Stimulated activated CD4-positive, alpha-beta T cell treated with anti-CD3 and anti-CD28 coated beads, TNF-alpha, amount 100 ng/mL, for 1 hour (primary cell): ENCODE measurements at regions not wholly inside any gene's neighbourhood (a gene's known extent, or its start where the extent isn't known, plus 50 kb on each side); places are given as distances from the start of the nearest gene placed in this dataset.

Experiments used
- DNase-seq, 3 donors: peaks; one replicate each; pipeline ENCODE4 v3.0.0-alpha.2; 2020; ENCODE audit warnings: low read depth in 3 of 3, low spot score in 1 of 3

- DNase-seq, result no peak
Measured at GRCh38 chr4:14887842-14888433, 114.3 kb upstream of the CPEB2 start.

- DNase-seq, result no peak
Measured at GRCh38 chr4:14888790-14889572, 113.3 kb upstream of the CPEB2 start.

GRCh38 chr4:14892563-14892962 is 109.7 kb upstream of the CPEB2 start:
- no peak for DNase-seq

GRCh38 chr4:14893713-14894112 is 108.6 kb upstream of the CPEB2 start:
- no peak for DNase-seq

- no peak for DNase-seq
Measured at GRCh38 chr4:14894392-14895292, 107.6 kb upstream of the CPEB2 start.

- DNase-seq, result no peak
Measured at GRCh38 chr4:14896656-14897175, 105.6 kb upstream of the CPEB2 start.

- DNase-seq, result no peak
Measured at GRCh38 chr4:14897217-14897616, 105.1 kb upstream of the CPEB2 start.

GRCh38 chr4:14898989-14899388 is 103.3 kb upstream of the CPEB2 start:
- no peak for DNase-seq

- DNase-seq, result no peak
Measured at GRCh38 chr4:14902342-14902741, 99.9 kb upstream of the CPEB2 start.

GRCh38 chr4:14903321-14903720 is 99.0 kb upstream of the CPEB2 start:
- DNase-seq, result no peak

- DNase-seq, result no peak
Measured at GRCh38 chr4:14906805-14907204, 95.5 kb upstream of the CPEB2 start.

GRCh38 chr4:14908635-14909034 is 93.6 kb upstream of the CPEB2 start:
- no peak for DNase-seq

GRCh38 chr4:14910411-14910810 is 91.9 kb upstream of the CPEB2 start:
- DNase-seq, result no peak

GRCh38 chr4:14912426-14912825 is 89.9 kb upstream of the CPEB2 start:
- no peak for DNase-seq

- DNase-seq, result no peak
Measured at GRCh38 chr4:14915018-14915417, 87.3 kb upstream of the CPEB2 start.

GRCh38 chr4:14916554-14917297 is 85.6 kb upstream of the CPEB2 start:
- no peak for DNase-seq

- no peak for DNase-seq
Measured at GRCh38 chr4:14917298-14917633, 85.0 kb upstream of the CPEB2 start.

- no peak for DNase-seq
Measured at GRCh38 chr4:14918336-14918735, 83.9 kb upstream of the CPEB2 start.

- DNase-seq, result no peak
Measured at GRCh38 chr4:14919785-14920184, 82.5 kb upstream of the CPEB2 start.

GRCh38 chr4:14920237-14920636 is 82.0 kb upstream of the CPEB2 start:
- DNase-seq, result no peak

- no peak for DNase-seq
Measured at GRCh38 chr4:14920759-14921320, 81.4 kb upstream of the CPEB2 start.
